SK-N-SH treated with all-trans-retinoic acid at 6 μM for 48 hours (cell line): ENCODE measurements at regions not wholly inside any gene's neighbourhood (a gene's known extent, or its start where the extent isn't known, plus 50 kb on each side); places are given as distances from the start of the nearest gene placed in this dataset.

Experiments
- ATAC-seq: fragments of 200-7000 bp; cut with Tn5 transposase; 3 replicates; pipeline ENCODE4 v1.9.1; 2020; ENCODE audit warnings: mild to moderate bottlenecking, moderate library complexity
- BACH2 ChIP-seq: fragments of 250-450 bp; sonication (Bioruptor Pico); IDR thresholded peaks from 2 replicates; pipeline ENCODE4 v1.9.0; 2021; ENCODE audit warnings: mild to moderate bottlenecking, borderline replicate concordance
- CSDC2 ChIP-seq: fragments of 250-450 bp; sonication (Bioruptor Pico); IDR thresholded peaks from 2 replicates; pipeline ENCODE4 v1.5.0; 2020; ENCODE audit warnings: mild to moderate bottlenecking, moderate library complexity
- CSRNP3 ChIP-seq: fragments of 250-450 bp; sonication (Bioruptor Pico); IDR thresholded peaks from 2 replicates; pipeline ENCODE4 v1.5.1; 2021; ENCODE audit warnings: mild to moderate bottlenecking, moderate library complexity
- ESRRG ChIP-seq: fragments of 250-450 bp; sonication (Bioruptor Pico); IDR thresholded peaks from 2 replicates; pipeline ENCODE4 v1.6.1; 2021; ENCODE audit warnings: mild to moderate bottlenecking
- GLIS3 ChIP-seq: fragments of 250-450 bp; sonication (Bioruptor Pico); IDR thresholded peaks from 2 replicates; pipeline ENCODE4 v1.5.0; 2020; ENCODE audit warnings: mild to moderate bottlenecking, moderate library complexity
- OSR1 ChIP-seq: fragments of 250-450 bp; sonication (Bioruptor Pico); IDR thresholded peaks from 2 replicates; pipeline ENCODE4 v1.8.0; 2022; ENCODE audit warnings: moderate library complexity, mild to moderate bottlenecking, inconsistent platforms
- PATZ1 ChIP-seq: fragments of 250-450 bp; sonication (Bioruptor Pico); IDR thresholded peaks from 2 replicates; pipeline ENCODE4 v1.8.0; 2020; ENCODE audit warnings: mild to moderate bottlenecking, moderate library complexity, borderline replicate concordance
- POU6F1 ChIP-seq: fragments of 250-450 bp; sonication (Bioruptor Pico); IDR thresholded peaks from 2 replicates; pipeline ENCODE4 v1.8.0; 2021; ENCODE audit warnings: low read depth, mild to moderate bottlenecking, moderate library complexity, borderline replicate concordance
- PPARA ChIP-seq: fragments of 250-450 bp; sonication (Bioruptor Pico); IDR thresholded peaks from 2 replicates; pipeline ENCODE4 v1.5.0; 2020; ENCODE audit warnings: mild to moderate bottlenecking, borderline replicate concordance
- RARB ChIP-seq: fragments of 250-450 bp; sonication (Bioruptor Pico); IDR thresholded peaks from 2 replicates; pipeline ENCODE4 v1.8.0; 2021; ENCODE audit warnings: mild to moderate bottlenecking, moderate library complexity
- SNAI2 ChIP-seq: fragments of 250-450 bp; sonication (Bioruptor Pico); IDR thresholded peaks from 2 replicates; pipeline ENCODE4 v1.5.0; 2020; ENCODE audit warnings: mild to moderate bottlenecking, moderate library complexity
- TCF4 ChIP-seq: fragments of 250-450 bp; sonication (Bioruptor Pico); IDR thresholded peaks from 2 replicates; pipeline ENCODE4 v1.8.0; 2021; ENCODE audit warnings: mild to moderate bottlenecking, moderate library complexity, borderline replicate concordance
- TOX ChIP-seq: fragments of 250-450 bp; sonication (Bioruptor Pico); IDR thresholded peaks from 2 replicates; pipeline ENCODE4 v1.8.0; 2021; ENCODE audit warnings: mild to moderate bottlenecking, moderate library complexity, borderline replicate concordance
- TSHZ2 ChIP-seq: fragments of 250-450 bp; sonication (Bioruptor Pico); IDR thresholded peaks from 2 replicates; pipeline ENCODE4 v1.5.0; 2020; ENCODE audit warnings: mild to moderate bottlenecking, moderate library complexity
- ZC3H10 ChIP-seq: fragments of 250-450 bp; sonication (Bioruptor Pico); IDR thresholded peaks from 2 replicates; pipeline ENCODE4 v1.5.1; 2021; ENCODE audit warnings: mild to moderate bottlenecking, moderate library complexity
- ZFP3 ChIP-seq: fragments of 250-450 bp; sonication (Bioruptor Pico); IDR thresholded peaks from 2 replicates; pipeline ENCODE4 v1.5.0; 2020; ENCODE audit warnings: mild to moderate bottlenecking, moderate library complexity
- ZNF565 ChIP-seq: fragments of 450-650 bp; formaldehyde crosslinking; conservative IDR thresholded peaks from 2 replicates; pipeline ENCODE4 v1.5.0; 2020; ENCODE audit warnings: low read depth, mild to moderate bottlenecking, moderate library complexity
- ZNF70 ChIP-seq: fragments of 450-650 bp; formaldehyde crosslinking; IDR thresholded peaks from 2 replicates; pipeline ENCODE4 v1.5.0; 2020; ENCODE audit warnings: mild to moderate bottlenecking, moderate library complexity
- ZNF8 ChIP-seq: fragments of 450-650 bp; formaldehyde crosslinking; IDR thresholded peaks from 2 replicates; pipeline ENCODE4 v1.5.0; 2020; ENCODE audit warnings: mild to moderate bottlenecking, moderate library complexity

GRCh38 chrX:40462795-40463194, 118.0 kb upstream of the ATP6AP2 start:
- TF ChIP-seq SNAI2 (no peak), CSRNP3 (no peak), TOX (CRISPR knock-in tag) (no peak), ZC3H10 (no peak), RARB (CRISPR knock-in tag) (no peak), GLIS3 (no peak), ESRRG (no peak), CSDC2 (CRISPR knock-in tag) (no peak), ZNF70 (CRISPR knock-in tag) (no peak), TCF4 (CRISPR knock-in tag) (no peak), OSR1 (no peak)
- no peak for ATAC-seq

GRCh38 chrX:40460926-40461325, 119.8 kb upstream of the ATP6AP2 start:
- ATAC-seq, result no peak
- TF ChIP-seq SNAI2, result no peak
- TF ChIP-seq CSRNP3, result no peak
- TF ChIP-seq PATZ1 (CRISPR knock-in tag), result no peak
- no peak for TF ChIP-seq ZNF8 (CRISPR knock-in tag)

GRCh38 chrX:40459571-40460158, 121.1 kb upstream of the ATP6AP2 start:
- no peak for ATAC-seq
- TF ChIP-seq TCF4 (CRISPR knock-in tag) (peak; percentile 39; the same call in 1 of the 2 replicates), ZC3H10 (no peak), BACH2 (CRISPR knock-in tag) (0 out of 2 replicates have a peak, but pooled peaks have one; percentile 9), OSR1 (no peak), SNAI2 (no peak), CSDC2 (CRISPR knock-in tag) (no peak), TSHZ2 (CRISPR knock-in tag) (0 out of 2 replicates have a peak, but pooled peaks have one; percentile 13), RARB (CRISPR knock-in tag) (no peak), ZNF565 (CRISPR knock-in tag) (no peak), POU6F1 (no peak), ZNF70 (CRISPR knock-in tag) (peak; percentile 55; the same call in 1 of the 2 replicates), ZFP3 (CRISPR knock-in tag) (no peak), PPARA (CRISPR knock-in tag) (no peak), CSRNP3 (no peak)
- TF ChIP-seq, all 23 proteins: peak for 4
